HL-60 (cell line): ENCODE measurements at regions not wholly inside any gene's neighbourhood (a gene's known extent, or its start where the extent isn't known, plus 50 kb on each side); places are given as distances from the start of the nearest gene placed in this dataset.
"Not testable (repeated sequence)": the region's sequence is repeated elsewhere in the genome, so short reads cannot be mapped to it uniquely, and the experiment has no call there.

Experiments
- CTCF ChIP-seq: IDR thresholded peaks from one replicate; pipeline ENCODE4 v1.5.1; 2011; ENCODE audit warnings: low read length, control low read depth, inconsistent platforms; ENCODE audit not compliant: insufficient read depth
- POLR2AphosphoS5 ChIP-seq: IDR thresholded peaks from 2 replicates; pipeline ENCODE4 v1.6.1; 2012; ENCODE audit warnings: low read depth
- REST ChIP-seq: IDR thresholded peaks from 2 replicates; pipeline ENCODE4 v1.6.1; 2012; ENCODE audit warnings: low read depth; ENCODE audit not compliant: insufficient replicate concordance

- TF ChIP-seq CTCF, REST, POLR2AphosphoS5: not testable (repeated sequence)
Measured at GRCh38 chr14:37712476-37712860, 117.0 kb downstream of the TTC6 start.
